Esophagus squamous epithelium (tissue), 4 donors: ENCODE measurements at regions not wholly inside any gene's neighbourhood (a gene's known extent, or its start where the extent isn't known, plus 50 kb on each side); places are given as distances from the start of the nearest gene placed in this dataset.

Source experiments
- POLR2A ChIP-seq, 4 donors: fragments of 450-650 bp; IDR thresholded peaks; one replicate each; pipeline ENCODE4 v1.6.1; 2017; ENCODE audit warnings: antibody characterized with exemption in 4 of 4, mild to moderate bottlenecking in 4 of 4, moderate library complexity in 3 of 4
- TF ChIP-seq, protein P1 (sequence below), 6 experiments: fragments of 450-650 bp in 4 of 6; fragments of 200-600 bp in 2 of 6; sonication (generic) in 2 of 6; IDR thresholded peaks; one replicate each; pipeline ENCODE4 v1.5.1; 2016 to 2019; ENCODE audit warnings: antibody characterized with exemption in 6 of 6, mild to moderate bottlenecking in 4 of 6, moderate library complexity in 4 of 6

DNA sequence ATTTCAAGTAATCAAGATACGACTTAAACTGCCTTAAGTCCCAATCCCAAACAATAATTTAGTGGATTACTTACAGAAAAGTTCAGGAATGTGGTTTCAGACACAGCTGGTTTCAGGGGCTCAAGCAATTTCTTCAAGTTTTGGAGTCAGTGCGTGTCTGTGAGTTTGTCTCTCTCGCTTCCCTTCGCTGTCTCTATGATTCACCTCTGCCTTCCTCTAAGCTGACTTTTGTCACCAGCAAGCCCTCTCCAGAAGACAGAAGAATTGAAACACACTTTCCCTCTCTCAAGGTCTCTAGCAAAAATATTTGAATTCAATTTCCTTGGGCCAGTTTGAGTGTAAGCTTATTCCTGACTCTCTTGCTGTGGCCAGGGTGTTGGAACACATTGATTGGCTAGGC, 392.4 kb downstream of the EDEM1 start:
- TF ChIP-seq, protein P1, sequence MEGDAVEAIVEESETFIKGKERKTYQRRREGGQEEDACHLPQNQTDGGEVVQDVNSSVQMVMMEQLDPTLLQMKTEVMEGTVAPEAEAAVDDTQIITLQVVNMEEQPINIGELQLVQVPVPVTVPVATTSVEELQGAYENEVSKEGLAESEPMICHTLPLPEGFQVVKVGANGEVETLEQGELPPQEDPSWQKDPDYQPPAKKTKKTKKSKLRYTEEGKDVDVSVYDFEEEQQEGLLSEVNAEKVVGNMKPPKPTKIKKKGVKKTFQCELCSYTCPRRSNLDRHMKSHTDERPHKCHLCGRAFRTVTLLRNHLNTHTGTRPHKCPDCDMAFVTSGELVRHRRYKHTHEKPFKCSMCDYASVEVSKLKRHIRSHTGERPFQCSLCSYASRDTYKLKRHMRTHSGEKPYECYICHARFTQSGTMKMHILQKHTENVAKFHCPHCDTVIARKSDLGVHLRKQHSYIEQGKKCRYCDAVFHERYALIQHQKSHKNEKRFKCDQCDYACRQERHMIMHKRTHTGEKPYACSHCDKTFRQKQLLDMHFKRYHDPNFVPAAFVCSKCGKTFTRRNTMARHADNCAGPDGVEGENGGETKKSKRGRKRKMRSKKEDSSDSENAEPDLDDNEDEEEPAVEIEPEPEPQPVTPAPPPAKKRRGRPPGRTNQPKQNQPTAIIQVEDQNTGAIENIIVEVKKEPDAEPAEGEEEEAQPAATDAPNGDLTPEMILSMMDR (IDR thresholded peaks at IDR 0.05) = no peak
- no peak for TF ChIP-seq POLR2A (IDR thresholded peaks at IDR 0.05)
